ENCODE measurements at regions not wholly inside any gene's neighbourhood (a gene's known extent, or its start where the extent isn't known, plus 50 kb on each side); places are given as distances from the start of the nearest gene placed in this dataset.

GRCh38 chr3:72675243-72675642 lies 173.0 kb downstream of the SHQ1 start:
- H3K4me2 ChIP-seq (ENCODE audit: insufficient read depth, insufficient read length, low read length) = no peak overlapping the region
- H2BK5ac ChIP-seq (ENCODE audit: insufficient read length, low read length) = no peak overlapping the region
- no CpG with 5 or more reads among the region's 1 CpG for WGBS (ENCODE audit: extremely low coverage, insufficient read length, low lambda C conversion rate)
- no peak overlapping the region for H3K9ac ChIP-seq (ENCODE audit: extremely low read depth, insufficient read length, low read length)
- no peaks in the 10 kb centered on the region for H3K9me3 ChIP-seq (ENCODE audit: control insufficient read depth, low read depth, low read length)
- no peak overlapping the region for H2AFZ ChIP-seq (ENCODE audit: low read length)
- H3K23me2 ChIP-seq (ENCODE audit: insufficient read length, low read depth, low read length, poor library complexity, severe bottlenecking) = no peaks in the 10 kb centered on the region
- H4K5ac ChIP-seq (ENCODE audit: insufficient read length, low read depth, low read length) = no peak overlapping the region
- H3K56ac ChIP-seq (ENCODE audit: insufficient read length, low read depth, low read length) = no peak overlapping the region
- no peaks in the 10 kb centered on the region for H3K27me3 ChIP-seq (ENCODE audit: insufficient read depth, low read length)
- no peak overlapping the region for H2AK5ac ChIP-seq (ENCODE audit: insufficient read length, low read length)
- no peak overlapping the region for H2BK20ac ChIP-seq (ENCODE audit: low read depth, low read length, poor library complexity, severe bottlenecking)
- no peak overlapping the region for H4K91ac ChIP-seq (ENCODE audit: insufficient read length, low read depth, low read length)
- H4K20me1 ChIP-seq (ENCODE audit: control insufficient read depth, insufficient read depth, insufficient read length) = no peaks in the 10 kb centered on the region
- no peak overlapping the region for H3K4ac ChIP-seq (ENCODE audit: low read depth, low read length)
- no peaks in the 10 kb centered on the region for H3K4me1 ChIP-seq (ENCODE audit: insufficient read depth, low read length)
- Mint-ChIP-seq H3K4me1 (peaks cover 1 to 7% of the 10 kb centered on the region in 2 experiments; a peak in 2 of 4 replicates), H3K4me3 (no peak overlapping the region), H3K9me3 (no peaks in the 10 kb centered on the region), H3K27ac (no peak overlapping the region), H3K27me3 (ENCODE audit: low read depth) (peaks cover 3% of the 10 kb centered on the region; the same call in 1 of the 2 replicates), H3K36me3 (ENCODE audit: insufficient read depth in 1 of 3, low read depth in 3 of 3) (no peaks in the 10 kb centered on the region)
- H4K8ac ChIP-seq (replicated peaks; ENCODE audit: insufficient read length, low read depth, low read length) = no peak overlapping the region
- DNase-seq = no peak
- H3T11ph ChIP-seq (ENCODE audit: low read length) = no peak overlapping the region
- no peak overlapping the region for H2BK120ac ChIP-seq (ENCODE audit: low read depth, low read length, poor library complexity, severe bottlenecking)
- H3K27ac ChIP-seq (ENCODE audit: insufficient read length, low read depth, low read length) = no peak overlapping the region
- no peaks in the 10 kb centered on the region for H3K79me1 ChIP-seq (ENCODE audit: insufficient read depth, low read depth, low read length, poor library complexity, severe bottlenecking)
- no peak overlapping the region for H3K23ac ChIP-seq (ENCODE audit: insufficient read length, low read depth, low read length)
- H3K79me2 ChIP-seq (ENCODE audit: insufficient read depth, low read length) = no peaks in the 10 kb centered on the region
- H2BK12ac ChIP-seq (ENCODE audit: insufficient read length, low read depth, low read length) = no peak overlapping the region
- H3K18ac ChIP-seq (ENCODE audit: insufficient read length, low read depth, low read length) = no peak overlapping the region
- no peak overlapping the region for H3K14ac ChIP-seq (ENCODE audit: insufficient read depth, low read length)
- no peak for TF ChIP-seq CTCF (conservative IDR thresholded peaks at IDR 0.05)
- no peak overlapping the region for H2BK15ac ChIP-seq (ENCODE audit: low read depth, low read length)

Measured in H9 (cell line).